CD4-positive, CD25-positive, alpha-beta regulatory T cell (primary cell): ENCODE measurements at regions not wholly inside any gene's neighbourhood (a gene's known extent, or its start where the extent isn't known, plus 50 kb on each side); places are given as distances from the start of the nearest gene placed in this dataset.
"Not testable (repeated sequence)": the region's sequence is repeated elsewhere in the genome, so short reads cannot be mapped to it uniquely, and the experiment has no call there.

Experiments
- ATAC-seq, 2 donors: fragments of 150-1000 bp; cut with Tn5 transposase; one replicate each; pipeline ENCODE4 v1.10.0; 2021; ENCODE audit warnings: low read depth in 2 of 2, moderate number of reproducible peaks in 2 of 2, moderate library complexity in 1 of 2
- DNase-seq, 3 donors: peaks; one replicate each; pipeline versions ENCODE4 v3.0.0 to v3.0.0-alpha.2; 2012 to 2022; ENCODE audit warnings: mixed read lengths in 1 of 3
- H3K27ac ChIP-seq: one replicate; pipeline ENCODE4 v1.7.0; 2013; ENCODE audit warnings: mild to moderate bottlenecking, low read length; ENCODE audit not compliant: insufficient read depth, poor library complexity, severe bottlenecking
- H3K27me3 ChIP-seq: one replicate; pipeline ENCODE4 v1.7.0; 2013; ENCODE audit warnings: low read length; ENCODE audit not compliant: control insufficient read depth, insufficient read depth
- H3K36me3 ChIP-seq: one replicate; pipeline ENCODE4 v1.7.0; 2013; ENCODE audit warnings: mild to moderate bottlenecking, low read length, moderate library complexity; ENCODE audit not compliant: control insufficient read depth, insufficient read depth
- H3K4me1 ChIP-seq: 2 replicates; pipeline ENCODE4 v1.7.0; 2013; ENCODE audit warnings: mild to moderate bottlenecking, low read length; ENCODE audit not compliant: insufficient read depth, control insufficient read depth, poor library complexity, severe bottlenecking
- H3K4me3 ChIP-seq: one replicate; pipeline ENCODE4 v1.7.0; 2013; ENCODE audit warnings: low read depth, mild to moderate bottlenecking, low read length, moderate library complexity
- H3K9me3 ChIP-seq, 2 experiments: 1 replicate in 1 of 2; 2 replicates in 1 of 2; pipeline ENCODE4 v1.7.0; 2013; ENCODE audit warnings: low read length in 2 of 2, mild to moderate bottlenecking in 1 of 2, moderate library complexity in 1 of 2; ENCODE audit not compliant: control insufficient read depth in 2 of 2
- H3K27ac Mint-ChIP-seq, 3 donors: one replicate each; pipeline ENCODE4 v1.8.0; 2020 to 2022; ENCODE audit warnings: mild to moderate bottlenecking in 3 of 3, mixed read lengths in 3 of 3, moderate library complexity in 2 of 3
- H3K27me3 Mint-ChIP-seq: one replicate; pipeline ENCODE4 v1.8.0; 2022; ENCODE audit warnings: mild to moderate bottlenecking, mixed read lengths
- H3K36me3 Mint-ChIP-seq: one replicate; pipeline ENCODE4 v1.8.0; 2020; ENCODE audit warnings: mixed read lengths
- H3K4me1 Mint-ChIP-seq, 4 donors: one replicate each; pipeline ENCODE4 v1.8.0; 2020 to 2022; ENCODE audit warnings: mixed read lengths in 4 of 4, mild to moderate bottlenecking in 1 of 4
- H3K4me3 Mint-ChIP-seq, 4 donors: one replicate each; pipeline ENCODE4 v1.8.0; 2020 to 2022; ENCODE audit warnings: mild to moderate bottlenecking in 4 of 4, mixed read lengths in 4 of 4, moderate library complexity in 3 of 4
- H3K9me3 Mint-ChIP-seq, 7 donors: one replicate each; pipeline ENCODE4 v1.8.0; 2020 to 2022; ENCODE audit warnings: mixed read lengths in 7 of 7, mild to moderate bottlenecking in 3 of 7, moderate library complexity in 2 of 7

- no peaks in the 10 kb centered on the region for H3K4me1 ChIP-seq
- no peak for DNase-seq
- H3K36me3 ChIP-seq, result no peaks in the 10 kb centered on the region
- Mint-ChIP-seq H3K4me1 (no peaks in the 10 kb centered on the region), H3K9me3 (peaks cover 2 to 32% (median 8%) of the 10 kb centered on the region in 7 donors), H3K27ac (no peak overlapping the region), H3K27me3 (no peaks in the 10 kb centered on the region), H3K36me3 (no peaks in the 10 kb centered on the region), H3K4me3 (no peak overlapping the region)
- H3K4me3 ChIP-seq, result no peak overlapping the region
- no peak overlapping the region for H3K27ac ChIP-seq
- ATAC-seq, result no peak
- H3K27me3 ChIP-seq, result no peaks in the 10 kb centered on the region
- peaks cover 0 to 3% of the 10 kb centered on the region in 2 experiments for H3K9me3 ChIP-seq
Measured at GRCh38 chr2:76169276-76170008, 458.7 kb upstream of the GCFC2 start.

GRCh38 chr2:76163860-76164259 lies 453.1 kb upstream of the GCFC2 start:
- Histone ChIP-seq H3K4me1 (no peaks in the 10 kb centered on the region), H3K27me3 (no peaks in the 10 kb centered on the region), H3K4me3 (no peak overlapping the region), H3K36me3 (no peaks in the 10 kb centered on the region), H3K27ac (no peak overlapping the region), H3K9me3 (no peaks in the 10 kb centered on the region)
- Mint-ChIP-seq H3K9me3 (peaks cover 0 to 27% (median 2%) of the 10 kb centered on the region in 7 donors), H3K27ac (no peak overlapping the region), H3K27me3 (no peaks in the 10 kb centered on the region), H3K4me1 (no peaks in the 10 kb centered on the region), H3K36me3 (no peaks in the 10 kb centered on the region), H3K4me3 (no peak overlapping the region)
- DNase-seq (no peak), ATAC-seq (no peak)

GRCh38 chr2:76160670-76161069 lies 450.0 kb upstream of the GCFC2 start:
- Mint-ChIP-seq H3K36me3 (no peaks in the 10 kb centered on the region), H3K27me3 (no peaks in the 10 kb centered on the region), H3K27ac (no peak overlapping the region), H3K9me3 (peaks cover 0 to 31% (median 4%) of the 10 kb centered on the region in 7 donors), H3K4me3 (no peak overlapping the region), H3K4me1 (no peaks in the 10 kb centered on the region)
- ATAC-seq (no peak), DNase-seq (no peak)
- Histone ChIP-seq H3K9me3 (no peaks in the 10 kb centered on the region), H3K27me3 (no peaks in the 10 kb centered on the region), H3K4me1 (no peaks in the 10 kb centered on the region), H3K27ac (no peak overlapping the region), H3K4me3 (no peak overlapping the region), H3K36me3 (no peaks in the 10 kb centered on the region)

DNA sequence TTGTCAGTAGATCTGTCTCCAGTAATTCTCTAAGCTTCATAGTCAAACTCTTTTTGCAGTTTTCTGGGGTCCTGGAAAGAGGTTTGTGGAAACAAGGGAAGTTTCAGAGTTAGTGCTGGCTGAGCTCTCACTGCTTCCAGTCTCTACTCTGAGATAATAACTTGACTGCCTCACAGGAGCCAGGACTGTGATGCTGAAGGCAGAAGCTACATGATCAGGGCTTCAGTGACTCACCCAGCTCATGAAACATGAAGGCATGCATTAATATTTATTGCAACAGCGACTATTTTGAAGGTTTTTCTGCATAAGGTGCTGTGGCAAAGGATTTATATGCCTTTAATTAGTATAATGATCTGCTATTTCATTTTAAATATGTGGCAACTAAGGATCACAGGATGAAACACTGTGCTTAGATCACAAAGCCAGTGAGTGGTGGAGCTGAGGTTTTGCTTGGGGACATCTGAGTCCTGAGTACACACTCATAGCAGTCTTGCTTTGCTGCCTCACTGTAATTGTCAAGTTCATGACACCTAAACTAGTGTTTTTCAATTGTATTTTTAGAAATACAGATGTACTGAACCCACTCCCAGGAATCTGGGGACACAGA lies 448.4 kb upstream of the GCFC2 start:
- Histone ChIP-seq H3K27ac (no peak overlapping the region), H3K4me3 (no peak overlapping the region), H3K4me1 (no peaks in the 10 kb centered on the region), H3K36me3 (no peaks in the 10 kb centered on the region), H3K27me3 (no peaks in the 10 kb centered on the region), H3K9me3 (no peaks in the 10 kb centered on the region)
- Mint-ChIP-seq H3K4me3 (no peak overlapping the region), H3K9me3 (peaks cover 0 to 30% (median 4%) of the 10 kb centered on the region in 7 donors), H3K27me3 (no peaks in the 10 kb centered on the region), H3K4me1 (no peaks in the 10 kb centered on the region), H3K36me3 (no peaks in the 10 kb centered on the region), H3K27ac (no peak overlapping the region)
- ATAC-seq (no peak), DNase-seq (no peak)

DNA sequence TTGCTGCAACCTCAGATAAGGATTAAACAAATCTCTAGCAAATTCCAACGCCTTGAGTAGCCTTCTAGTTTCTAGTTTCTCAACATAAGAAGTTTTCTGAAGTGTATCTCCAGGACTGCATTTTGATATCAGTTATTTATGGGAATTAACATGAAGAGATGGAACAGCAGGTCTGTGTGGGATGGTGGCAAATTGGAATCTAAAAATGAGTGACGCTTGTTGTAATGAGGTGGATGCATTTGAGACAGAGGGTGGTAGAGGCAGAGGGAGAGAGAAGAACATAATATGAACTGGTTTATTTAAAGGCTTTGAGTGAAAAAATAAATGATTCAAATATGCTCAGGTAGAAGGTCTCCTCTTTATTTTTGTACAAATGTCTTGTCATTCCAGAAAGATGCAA lies 446.8 kb upstream of the GCFC2 start:
- H3K27ac ChIP-seq, result no peak overlapping the region
- no peaks in the 10 kb centered on the region for H3K27me3 Mint-ChIP-seq
- no peaks in the 10 kb centered on the region for H3K4me1 Mint-ChIP-seq

GRCh38 chr2:76154981-76155380 lies 444.3 kb upstream of the GCFC2 start:
- DNase-seq, result no peak
- Histone ChIP-seq H3K27me3 (no peaks in the 10 kb centered on the region), H3K4me3 (no peak overlapping the region), H3K9me3 (no peaks in the 10 kb centered on the region), H3K36me3 (no peaks in the 10 kb centered on the region), H3K4me1 (no peaks in the 10 kb centered on the region), H3K27ac (no peak overlapping the region)
- H3K4me3 Mint-ChIP-seq, result no peak overlapping the region
- H3K9me3 Mint-ChIP-seq, result peaks cover 0 to 14% (median 2%) of the 10 kb centered on the region in 7 donors
- no peaks in the 10 kb centered on the region for H3K36me3 Mint-ChIP-seq
- H3K4me1 Mint-ChIP-seq, result no peaks in the 10 kb centered on the region
- no peak for ATAC-seq
- H3K27me3 Mint-ChIP-seq, result no peaks in the 10 kb centered on the region
- H3K27ac Mint-ChIP-seq, result no peak overlapping the region

More for the DNA sequence above, 446.8 kb upstream of the GCFC2 start:
- H3K4me3 ChIP-seq, result no peak overlapping the region
- no peaks in the 10 kb centered on the region for H3K36me3 ChIP-seq
- ATAC-seq, result no peak
- Mint-ChIP-seq H3K27ac (no peak overlapping the region), H3K9me3 (peaks cover 0 to 26% (median 4%) of the 10 kb centered on the region in 7 donors), H3K4me3 (no peak overlapping the region), H3K36me3 (no peaks in the 10 kb centered on the region)
- no peaks in the 10 kb centered on the region for H3K27me3 ChIP-seq
- no peaks in the 10 kb centered on the region for H3K4me1 ChIP-seq
- no peaks in the 10 kb centered on the region for H3K9me3 ChIP-seq
- DNase-seq, result no peak

- Mint-ChIP-seq H3K4me1 (no peaks in the 10 kb centered on the region), H3K4me3 (no peak overlapping the region), H3K36me3 (no peaks in the 10 kb centered on the region), H3K27me3 (no peaks in the 10 kb centered on the region), H3K9me3 (peaks cover 0 to 33% (median 5%) of the 10 kb centered on the region in 7 donors), H3K27ac (no peak overlapping the region)
- Histone ChIP-seq H3K4me3 (no peak overlapping the region), H3K4me1 (no peaks in the 10 kb centered on the region), H3K9me3 (no peaks in the 10 kb centered on the region), H3K27me3 (no peaks in the 10 kb centered on the region), H3K27ac (no peak overlapping the region), H3K36me3 (no peaks in the 10 kb centered on the region)
- no peak for DNase-seq
- ATAC-seq, result no peak
Measured at GRCh38 chr2:76149846-76150245, 439.1 kb upstream of the GCFC2 start.

- peaks cover 6 to 34% (median 19%) of the 10 kb centered on the region in 7 donors for H3K9me3 Mint-ChIP-seq
- not testable (repeated sequence) for H3K36me3 ChIP-seq, H3K4me1 Mint-ChIP-seq, ATAC-seq, H3K4me3 Mint-ChIP-seq, H3K27ac ChIP-seq, H3K27me3 Mint-ChIP-seq, DNase-seq, H3K9me3 ChIP-seq, H3K27me3 ChIP-seq, H3K36me3 Mint-ChIP-seq, H3K4me1 ChIP-seq, H3K4me3 ChIP-seq, H3K27ac Mint-ChIP-seq
Measured at GRCh38 chr2:76139303-76139702, 428.6 kb upstream of the GCFC2 start.
